ENCODE measurements at regions not wholly inside any gene's neighbourhood (a gene's known extent, or its start where the extent isn't known, plus 50 kb on each side); places are given as distances from the start of the nearest gene placed in this dataset.
"Not testable (repeated sequence)": the region's sequence is repeated elsewhere in the genome, so short reads cannot be mapped to it uniquely, and the experiment has no call there.

DNA sequence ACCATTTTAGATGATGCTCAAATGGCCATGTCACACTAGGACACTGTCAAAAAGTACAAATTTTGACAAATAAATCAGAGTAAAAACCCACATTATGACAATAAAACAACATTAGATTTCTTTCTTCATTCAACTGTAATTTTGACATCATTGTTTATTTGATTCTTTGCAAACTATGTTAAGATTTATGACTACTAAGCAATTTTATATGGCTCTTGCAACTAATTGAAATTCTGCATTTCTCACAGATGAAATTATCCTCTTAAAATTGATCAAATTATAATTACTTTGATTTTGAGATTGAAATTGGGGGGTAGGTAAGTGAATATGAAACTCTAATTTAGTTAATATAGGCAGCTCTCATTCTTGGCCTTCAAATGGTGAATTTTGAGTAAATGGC is 59.8 kb downstream of the ATOH1 start:
- no peak for DNase-seq

DNA sequence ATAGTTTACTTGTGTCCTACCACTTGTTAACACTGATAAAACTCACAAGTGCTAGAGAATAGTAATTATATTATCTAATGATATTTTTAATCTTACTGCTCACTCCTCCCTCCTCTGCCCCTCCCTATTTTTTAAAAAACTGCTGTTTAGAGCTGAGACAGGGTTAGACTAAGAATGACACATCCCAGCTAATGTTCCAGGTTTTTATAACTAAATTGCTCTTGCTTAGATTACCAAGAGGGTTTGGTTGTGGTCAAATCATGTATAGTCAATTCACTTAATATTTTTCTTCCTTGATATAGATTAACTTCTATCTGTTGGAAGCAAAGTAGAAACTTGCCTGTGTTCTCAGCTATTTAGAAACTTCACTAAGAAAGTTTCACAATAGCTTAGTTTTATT is 60.2 kb downstream of the ATOH1 start:
- no peak for DNase-seq

DNA sequence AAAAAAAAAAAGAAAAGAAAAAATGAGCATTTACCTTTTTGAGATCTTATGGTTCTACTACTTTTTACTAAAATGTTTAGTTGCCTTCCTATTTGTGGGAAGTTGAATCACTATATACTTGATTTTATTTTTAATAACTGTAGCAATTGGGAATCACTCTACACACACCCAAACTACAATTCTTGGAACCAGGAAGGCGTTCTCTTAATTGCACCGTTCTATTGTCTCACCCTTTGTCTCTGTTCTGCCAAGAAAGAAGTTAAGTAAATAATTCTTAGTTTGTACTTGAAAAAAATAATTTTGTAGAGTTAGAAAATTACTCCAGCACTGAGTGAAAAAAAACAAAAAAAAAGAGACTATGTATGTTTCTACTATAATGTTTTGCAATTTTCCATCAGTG is 62.7 kb downstream of the ATOH1 start:
- DNase-seq = no peak

DNA sequence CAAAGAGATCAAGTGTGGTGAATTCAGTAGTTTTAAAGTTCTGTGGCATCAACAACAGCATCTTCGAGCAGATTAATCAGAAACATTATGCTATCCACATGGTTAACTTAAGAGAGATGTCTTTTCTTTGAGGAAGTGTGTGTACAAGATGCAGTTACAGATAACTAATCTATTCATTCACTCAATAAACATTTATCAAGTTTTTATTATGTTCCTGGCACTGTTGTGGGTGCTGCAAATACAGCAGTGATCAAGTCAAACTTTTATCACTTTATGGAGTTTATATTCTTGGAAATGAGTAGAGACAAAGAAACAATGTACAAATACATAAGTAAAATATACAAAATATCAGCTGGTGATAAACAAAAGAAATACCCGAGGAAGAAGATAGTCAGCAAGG is 66.4 kb downstream of the ATOH1 start:
- no peak for DNase-seq

DNA sequence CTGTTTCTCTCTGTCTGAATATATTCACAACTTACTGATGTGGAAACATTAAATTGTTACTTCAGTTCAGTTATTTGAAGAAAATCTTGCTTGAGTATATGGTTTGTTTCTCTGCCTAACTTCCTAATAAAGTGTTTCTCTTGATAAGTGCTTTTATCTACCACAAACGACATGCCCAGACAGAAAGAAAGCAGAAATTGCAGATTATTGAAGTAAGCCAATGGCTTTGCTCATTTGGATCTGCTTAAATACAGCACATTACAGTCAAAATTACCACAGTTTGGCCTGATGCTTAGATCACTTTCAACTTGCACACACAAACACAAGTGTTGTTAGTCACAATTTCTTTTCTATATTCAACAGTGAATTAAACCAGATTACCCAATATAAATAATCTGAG is 68.0 kb downstream of the ATOH1 start:
- DNase-seq = no peak

DNA sequence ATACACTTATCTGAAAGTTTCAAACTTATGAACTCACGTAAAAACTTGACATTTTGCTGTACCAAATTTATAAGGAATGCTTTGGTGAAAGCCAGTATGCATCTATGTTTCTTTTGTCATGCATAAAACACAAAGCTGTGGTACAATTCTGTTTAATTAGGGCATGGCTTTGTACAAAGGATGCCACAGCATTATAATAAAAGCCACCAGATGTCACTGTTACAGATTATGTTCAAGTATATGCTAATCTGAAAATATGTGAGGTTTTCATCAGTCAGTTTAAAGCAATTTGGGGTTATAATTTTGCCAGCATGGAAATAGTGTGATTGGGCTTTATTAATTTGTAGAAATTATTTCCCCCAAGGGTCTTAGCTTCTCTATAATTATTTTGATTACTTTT is 69.0 kb downstream of the ATOH1 start:
- DNase-seq = no peak

DNA sequence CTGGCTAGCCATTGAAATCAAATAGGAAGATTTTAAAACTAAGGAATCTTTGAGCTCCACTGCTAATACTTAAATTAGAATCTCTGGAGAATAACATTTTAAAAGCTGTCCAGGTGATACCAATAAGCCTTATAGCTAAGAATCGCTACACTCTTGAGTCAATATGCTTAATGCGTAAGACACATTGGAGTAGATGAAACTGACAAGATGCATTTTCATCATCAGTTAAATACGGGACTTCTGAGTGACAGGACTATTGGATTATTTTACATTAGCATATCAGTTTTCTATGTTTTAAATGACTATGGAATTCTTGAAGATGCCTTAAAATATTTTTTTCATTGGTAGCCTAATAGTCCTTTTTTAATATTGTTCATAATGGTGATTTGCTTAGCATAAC is 80.2 kb downstream of the ATOH1 start:
- DNase-seq = no peak

DNA sequence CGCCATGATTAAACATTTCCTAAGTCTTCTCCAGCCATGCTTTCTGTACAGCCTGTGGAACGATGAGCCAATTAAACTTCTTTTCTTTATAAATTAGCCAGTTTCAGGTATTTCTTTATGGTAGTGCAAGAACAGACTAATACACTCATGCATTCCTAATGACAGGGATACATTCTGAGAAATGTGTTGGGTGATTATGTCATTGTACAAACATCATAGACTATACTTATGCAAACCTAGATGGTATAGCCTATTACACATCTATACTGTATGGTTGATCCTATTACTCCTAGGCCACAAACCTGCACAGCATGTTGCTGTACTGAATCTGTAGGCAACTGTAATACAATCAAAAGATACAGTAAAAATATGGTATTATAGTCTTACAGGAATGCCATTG is 83.1 kb downstream of the ATOH1 start:
- no peak for DNase-seq

DNA sequence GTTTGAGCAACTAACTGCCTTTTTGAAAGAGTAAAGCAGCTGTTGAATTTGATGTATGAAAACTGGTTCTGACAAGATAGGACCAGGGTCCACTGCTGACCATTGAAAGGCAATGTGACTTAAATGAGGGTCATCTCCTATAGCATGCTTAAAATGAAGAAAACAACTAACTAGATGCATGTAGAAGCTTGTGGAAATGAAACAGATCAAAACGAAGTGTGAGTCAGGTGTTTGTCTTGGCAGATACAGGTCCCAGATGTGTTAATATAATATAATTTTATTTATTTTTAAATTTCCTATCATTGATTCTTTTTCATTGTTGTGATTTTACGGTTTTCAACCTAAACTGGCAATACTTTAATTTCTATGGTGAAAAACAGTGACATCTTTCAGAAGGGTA is 83.6 kb downstream of the ATOH1 start:
- no peak for DNase-seq

DNA sequence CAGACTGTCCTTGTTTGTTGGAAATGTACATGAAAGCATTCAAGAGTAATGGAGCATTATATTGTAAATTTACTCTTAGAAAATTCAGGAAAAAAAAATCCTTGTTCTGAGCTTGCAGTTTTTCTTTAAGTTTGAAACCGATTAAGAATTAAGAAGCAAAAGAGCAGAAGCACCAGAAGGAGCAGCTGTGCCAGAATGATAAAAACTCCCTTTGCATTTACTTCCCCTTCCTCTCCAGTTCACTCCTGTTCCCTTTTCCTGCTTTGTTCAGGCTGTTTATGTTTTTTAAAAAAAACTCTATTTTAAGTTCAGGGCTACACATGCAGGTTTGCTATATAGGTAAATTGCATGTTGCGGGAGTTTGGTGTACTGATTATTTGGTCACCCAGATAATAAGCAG is 90.3 kb downstream of the ATOH1 start:
- DNase-seq = no peak

DNA sequence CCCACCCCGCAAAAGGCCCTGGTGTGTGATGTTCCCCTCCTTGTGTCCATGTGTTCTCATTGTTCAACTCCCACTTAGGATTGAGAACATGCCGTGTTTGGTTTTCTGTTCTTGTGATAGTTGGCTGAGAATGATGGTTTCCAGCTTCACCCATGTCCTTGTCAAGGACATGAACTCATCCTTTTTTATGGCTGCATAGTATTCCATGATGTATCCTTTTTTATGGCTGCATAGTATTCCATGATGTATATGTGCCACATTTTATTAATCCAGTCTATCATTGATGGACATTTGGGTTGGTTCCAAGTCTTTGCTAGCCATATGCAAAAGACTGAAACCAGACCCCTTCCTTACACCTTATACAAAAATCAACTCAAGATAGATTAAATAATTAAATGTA is 95.0 kb downstream of the ATOH1 start:
- not testable (repeated sequence) for DNase-seq

DNA sequence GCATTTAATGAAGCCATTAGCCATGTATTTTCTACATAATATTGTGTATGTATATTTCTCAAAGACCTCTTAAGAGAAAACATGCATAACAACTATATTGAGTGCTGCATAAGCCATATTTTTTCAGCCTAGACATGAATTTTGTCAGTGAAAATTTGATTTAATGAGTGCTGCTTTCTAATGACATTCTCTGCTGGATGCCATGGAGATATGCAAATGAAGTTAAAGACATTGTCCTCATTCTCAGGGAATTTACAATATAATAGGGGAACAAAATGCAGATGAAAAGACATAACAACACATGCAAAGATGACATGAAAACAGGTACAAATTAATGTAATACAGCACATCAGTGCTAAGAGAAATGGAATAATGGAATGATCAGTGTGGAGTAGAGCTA is 118.7 kb downstream of the ATOH1 start:
- no peak for DNase-seq

DNA sequence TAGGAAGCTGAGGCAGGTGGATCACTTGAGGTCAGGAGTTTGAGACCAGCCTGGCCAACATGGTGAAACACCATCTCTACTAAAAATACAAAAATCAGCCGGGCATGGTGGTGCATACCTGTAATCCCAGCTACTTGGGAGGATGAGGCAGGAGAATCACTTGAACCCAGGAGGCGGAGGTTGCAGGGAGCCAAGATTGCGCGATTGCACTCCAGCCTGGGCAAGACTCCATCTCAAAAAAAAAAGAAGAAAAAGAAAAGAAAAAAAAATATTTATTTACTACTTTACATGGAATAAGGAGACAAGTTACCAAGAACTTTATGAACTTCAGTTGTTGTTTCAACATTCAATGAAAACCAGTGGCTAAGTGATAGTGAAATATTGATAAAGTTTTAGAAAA is 121.7 kb downstream of the ATOH1 start:
- DNase-seq = not testable (repeated sequence)

DNA sequence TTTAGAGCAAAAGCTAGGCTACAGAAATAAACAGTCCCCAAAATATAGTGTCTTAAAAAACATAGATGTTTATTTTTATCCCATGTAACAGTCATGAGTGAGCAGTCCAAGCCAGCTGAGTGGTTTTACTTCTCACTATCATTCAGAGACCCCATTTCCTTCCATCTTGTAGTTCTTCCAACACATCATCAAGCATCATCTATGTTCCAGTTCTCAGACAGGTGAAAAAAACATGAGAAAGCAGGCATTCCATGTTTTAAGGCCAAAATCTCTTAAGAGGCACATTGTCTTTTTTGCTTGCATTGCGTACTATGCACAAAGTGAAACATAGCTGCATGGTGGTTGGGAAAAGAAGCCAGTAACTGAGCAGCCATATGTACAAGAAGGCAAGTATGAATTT is 128.6 kb downstream of the ATOH1 start:
- DNase-seq = no peak

DNA sequence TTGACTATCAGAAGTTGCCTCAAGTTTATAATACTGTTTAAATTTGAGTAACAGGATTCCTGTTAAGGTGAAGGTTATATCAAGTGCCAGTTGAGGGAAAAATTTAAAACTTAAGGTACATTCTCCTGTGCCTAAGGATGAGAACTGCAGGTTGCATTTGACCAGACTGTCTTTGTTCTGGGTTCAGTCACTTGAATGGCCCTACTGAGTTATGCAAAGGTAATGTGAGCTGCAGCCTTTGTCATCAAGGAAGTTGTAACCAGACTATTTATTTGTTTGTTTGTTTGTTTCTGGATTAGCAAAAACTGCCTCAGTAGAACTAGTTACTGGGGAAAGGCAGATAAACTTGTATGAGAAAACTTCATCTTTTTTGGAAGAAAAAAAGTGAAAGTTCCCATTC is 131.9 kb downstream of the ATOH1 start:
- no peak for DNase-seq

DNA sequence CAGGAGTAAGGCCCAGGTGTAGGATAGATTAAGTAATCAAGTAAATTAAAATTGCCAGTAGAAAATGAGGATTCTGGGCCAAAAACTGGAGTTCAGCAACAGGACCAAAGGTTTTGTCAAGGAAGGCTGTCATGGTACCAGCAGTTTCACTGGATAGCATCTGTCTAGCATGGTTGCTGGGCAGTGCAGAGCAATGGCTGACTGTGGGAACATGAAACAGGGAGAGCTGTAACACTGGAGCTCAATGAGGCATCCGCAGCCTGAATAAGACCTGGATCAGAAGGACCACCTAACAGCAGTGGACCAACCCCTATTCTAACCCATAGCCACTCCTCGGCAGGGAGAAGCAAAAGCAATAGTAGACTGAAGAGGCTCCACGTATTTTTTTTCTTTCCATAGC is 132.4 kb downstream of the ATOH1 start:
- no peak for DNase-seq

DNA sequence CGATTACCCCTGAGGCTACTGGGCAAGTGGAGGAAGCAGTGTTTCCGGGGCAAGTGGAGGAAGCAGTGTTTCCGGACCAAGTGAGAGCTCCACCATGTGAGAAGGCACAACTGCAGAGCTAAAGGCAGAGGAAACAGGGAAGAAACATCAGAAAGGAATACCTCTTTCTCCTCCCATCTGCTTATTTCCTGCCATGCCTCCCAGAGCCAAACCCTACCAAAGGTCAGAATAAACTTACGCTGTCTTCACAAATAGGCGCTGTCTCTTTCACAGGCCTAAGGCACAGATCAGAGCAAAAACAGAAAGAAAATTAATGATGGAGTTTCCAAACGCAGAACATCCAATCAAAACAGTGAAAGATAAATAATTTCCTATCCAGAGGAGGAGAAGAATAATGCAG is 153.0 kb downstream of the ATOH1 start:
- DNase-seq = no peak

DNA sequence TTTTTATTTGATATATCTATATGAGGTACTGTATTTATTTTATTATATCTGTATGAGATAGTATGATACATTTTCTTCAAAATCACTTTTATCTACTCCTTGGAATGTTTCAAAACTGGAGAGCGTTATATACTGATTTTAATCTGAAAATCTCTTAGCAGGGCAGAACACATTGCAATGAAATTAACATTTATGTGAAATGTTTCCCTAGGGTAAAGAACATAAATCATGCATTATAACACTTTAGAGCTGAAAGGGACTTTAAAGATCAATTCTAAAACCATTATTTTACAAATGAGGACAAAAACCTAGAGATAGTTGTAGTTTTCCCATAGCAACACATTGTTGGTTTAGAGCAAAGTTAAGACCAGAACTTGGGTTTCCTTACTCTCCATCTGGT is 153.7 kb downstream of the ATOH1 start:
- DNase-seq = no peak

DNA sequence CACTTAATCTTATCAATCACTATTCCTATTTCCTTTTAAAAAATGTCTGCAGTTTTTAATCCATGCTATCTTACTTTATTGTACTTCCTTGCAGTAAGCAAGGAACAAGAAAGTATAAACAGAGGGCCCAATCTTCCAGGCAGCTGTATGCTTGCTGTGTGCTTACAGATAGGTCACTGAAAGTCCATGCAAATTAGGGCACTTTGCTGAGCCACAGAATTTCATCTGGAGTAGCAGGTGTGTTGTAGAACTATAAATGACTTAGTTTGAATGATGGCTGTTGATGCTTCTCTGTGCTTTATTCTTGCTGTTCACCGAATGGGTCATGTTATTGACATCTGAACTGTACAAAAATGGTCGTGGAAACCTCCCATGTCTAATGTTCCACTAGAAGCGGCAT is 154.6 kb downstream of the ATOH1 start:
- no peak for DNase-seq

DNA sequence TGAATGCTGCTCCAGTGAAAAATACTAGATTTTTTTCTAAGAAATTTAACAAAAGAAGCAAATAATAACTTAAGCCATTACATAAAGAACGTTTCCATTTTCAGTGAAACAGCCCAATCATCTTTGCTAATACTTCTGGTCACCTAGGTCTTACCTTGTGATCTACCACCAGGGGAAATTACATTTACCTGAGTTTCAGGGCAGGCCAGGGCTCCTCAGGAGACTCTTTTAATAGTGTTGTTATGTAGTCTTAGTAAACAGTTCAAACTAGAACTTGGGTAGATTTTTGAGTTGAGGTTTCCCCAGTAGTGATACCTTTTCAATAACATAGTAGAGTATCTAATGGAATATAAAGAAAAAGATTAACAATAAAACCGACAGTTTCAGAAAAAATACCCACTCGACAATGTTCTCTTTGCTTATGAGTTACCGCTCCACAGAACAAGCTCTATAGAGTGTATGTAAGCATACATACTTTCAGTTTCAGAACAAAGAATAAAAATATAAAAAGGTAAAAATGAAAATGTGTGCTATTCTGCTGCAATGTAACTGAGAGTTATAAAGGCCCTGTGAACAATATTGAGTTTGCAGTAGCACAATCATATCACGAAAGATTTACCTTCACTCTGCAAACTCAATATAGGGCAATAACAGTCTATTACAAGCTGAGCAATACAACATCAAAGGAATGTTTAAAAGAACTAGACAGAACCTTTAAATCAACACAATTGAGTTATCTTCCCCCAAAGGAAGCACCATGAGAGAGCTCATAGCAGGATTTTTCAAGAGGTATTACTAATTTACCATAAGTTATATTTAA is 165.8 kb downstream of the ATOH1 start:
- DNase-seq = no peak

DNA sequence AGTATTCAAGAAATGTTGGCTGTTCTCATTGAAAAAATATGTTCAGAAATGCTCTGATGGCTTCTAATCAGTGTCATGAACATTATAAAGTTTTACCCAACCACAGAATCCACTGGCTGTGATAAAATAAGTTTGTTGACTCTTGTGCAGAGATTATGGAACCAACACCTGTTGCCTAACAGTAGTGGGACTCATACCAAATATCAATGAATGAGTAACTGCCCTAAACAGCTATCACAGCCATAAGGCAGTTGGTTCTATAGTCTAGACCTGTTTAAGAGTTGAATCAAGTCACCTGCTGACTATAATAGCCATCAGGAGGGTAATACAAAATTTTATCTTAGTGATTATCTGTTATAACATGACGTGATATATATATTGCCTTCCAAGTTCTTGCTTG is 168.3 kb downstream of the ATOH1 start:
- no peak for DNase-seq

DNA sequence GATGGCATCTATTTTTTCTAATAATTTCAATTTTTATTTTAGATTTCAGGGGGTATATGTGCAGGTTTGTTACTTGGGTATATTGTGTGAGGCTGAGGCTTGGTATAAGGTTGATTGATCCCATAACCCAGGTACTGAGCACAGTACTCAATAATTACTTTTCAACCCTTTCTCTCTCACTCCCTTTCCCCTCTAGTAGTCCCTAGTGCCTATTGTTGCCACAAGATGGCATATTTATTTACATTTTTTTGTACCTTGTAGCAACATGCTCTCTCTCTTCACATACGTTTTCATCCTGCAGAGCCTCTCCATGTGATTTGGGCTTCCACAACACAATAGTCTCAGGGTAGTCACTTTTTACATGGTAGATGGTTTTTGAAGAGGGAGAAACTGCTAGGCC is 172.0 kb downstream of the ATOH1 start:
- no peak for DNase-seq

DNA sequence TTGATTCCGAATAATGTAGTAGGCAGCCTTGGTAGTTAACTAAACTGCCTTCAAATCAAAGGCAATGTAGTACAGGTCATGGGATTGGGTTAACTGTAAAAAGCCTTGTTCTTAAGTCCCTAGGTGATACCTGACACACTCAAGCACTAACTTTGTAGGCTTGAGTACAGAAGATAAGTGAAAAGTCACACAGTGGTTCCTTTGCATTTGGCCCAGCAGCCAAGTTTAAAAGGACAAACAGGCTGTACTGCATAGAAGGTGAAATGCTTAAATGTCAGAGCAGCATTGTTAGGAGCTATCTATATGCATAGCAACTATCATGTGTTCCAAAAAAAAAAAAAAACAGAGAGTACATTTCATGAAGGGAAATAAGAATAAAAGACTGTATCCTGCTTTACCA is 178.4 kb downstream of the ATOH1 start:
- DNase-seq = no peak

DNA sequence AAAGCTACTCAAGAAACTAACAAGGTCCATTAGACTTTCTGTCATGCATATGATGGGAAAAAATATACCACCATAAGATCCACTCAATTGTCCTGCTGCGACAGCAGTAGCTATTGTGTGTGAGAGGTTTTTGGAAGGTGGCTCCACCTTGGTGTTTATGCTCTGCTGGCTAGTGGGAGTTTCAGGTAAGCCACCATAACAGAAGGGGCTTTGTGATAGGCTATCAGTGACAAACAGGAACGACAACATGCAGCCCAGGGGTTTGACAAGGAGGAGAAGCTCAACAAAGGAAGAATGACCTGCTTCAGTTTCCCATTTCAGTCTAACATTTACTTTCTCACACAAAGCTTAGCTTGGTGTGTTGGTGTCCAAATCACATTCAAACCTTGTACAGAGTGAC is 182.6 kb downstream of the ATOH1 start:
- no peak for DNase-seq

DNA sequence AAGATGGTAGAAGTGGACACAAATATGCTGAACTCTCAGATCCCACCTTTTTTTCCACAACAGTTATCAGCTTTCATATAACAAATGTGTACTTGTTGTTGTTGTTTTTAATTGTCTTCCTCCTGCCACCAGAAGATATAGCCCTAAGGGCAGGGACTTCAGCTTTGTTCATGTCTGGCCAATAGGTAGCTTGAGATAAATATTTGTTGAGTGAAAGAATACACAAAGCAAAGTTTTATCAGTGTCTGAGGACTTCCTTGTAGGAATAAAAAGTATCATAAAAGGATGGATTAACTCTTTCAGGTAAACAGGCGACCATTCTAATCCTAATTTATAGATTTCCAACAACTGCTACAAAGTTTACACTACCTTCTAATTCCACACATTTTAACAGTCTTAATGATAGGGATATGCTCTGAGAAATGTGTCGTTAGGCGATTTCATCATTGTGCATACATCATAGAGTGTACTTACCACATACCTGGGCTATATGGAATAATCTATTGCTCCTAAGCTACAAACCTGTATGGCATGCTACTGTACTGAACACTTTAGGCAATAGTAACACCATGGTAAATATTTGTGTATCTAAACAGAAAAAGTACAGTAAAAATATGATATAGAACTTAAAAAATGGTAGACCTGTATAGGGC is 186.1 kb downstream of the ATOH1 start:
- no peak for DNase-seq
